ENCODE measurements at regions not wholly inside any gene's neighbourhood (a gene's known extent, or its start where the extent isn't known, plus 50 kb on each side); places are given as distances from the start of the nearest gene placed in this dataset.

DNA sequence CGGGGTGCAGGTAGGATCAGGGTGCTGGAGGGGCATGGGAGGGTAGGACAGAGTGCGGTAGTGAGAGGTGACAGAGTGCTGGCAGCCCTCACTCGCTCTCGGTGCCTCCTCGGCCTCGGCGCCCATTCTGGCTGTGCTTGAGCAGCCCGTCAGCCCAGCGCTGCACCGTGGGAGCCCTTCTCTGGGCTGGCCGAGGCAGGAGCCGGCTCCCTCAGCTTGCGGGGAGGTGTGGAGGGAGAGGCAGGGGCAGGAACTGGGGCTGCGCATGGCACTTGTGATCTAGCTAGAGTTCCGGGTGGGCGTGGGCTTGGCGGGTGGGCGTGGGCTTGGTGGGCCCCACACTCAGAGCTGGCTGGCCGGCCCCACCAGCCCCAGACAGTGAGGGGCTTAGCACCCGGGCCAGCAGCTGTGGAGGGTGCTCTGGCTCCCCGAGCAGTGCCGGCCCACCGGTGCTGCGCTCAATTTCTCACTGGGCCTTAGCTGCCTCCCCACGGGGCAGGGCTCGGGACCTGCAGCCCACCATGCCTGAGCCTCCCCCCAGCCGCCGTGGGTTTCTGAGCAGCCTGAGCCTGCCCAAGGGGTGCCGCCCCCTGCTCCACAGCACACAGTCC is 112.8 kb upstream of the DUSP22 start:
- in situ Hi-C loops (cut with HindIII; ENCODE audit: low sequenced_read_pairs): no loop called here

DNA sequence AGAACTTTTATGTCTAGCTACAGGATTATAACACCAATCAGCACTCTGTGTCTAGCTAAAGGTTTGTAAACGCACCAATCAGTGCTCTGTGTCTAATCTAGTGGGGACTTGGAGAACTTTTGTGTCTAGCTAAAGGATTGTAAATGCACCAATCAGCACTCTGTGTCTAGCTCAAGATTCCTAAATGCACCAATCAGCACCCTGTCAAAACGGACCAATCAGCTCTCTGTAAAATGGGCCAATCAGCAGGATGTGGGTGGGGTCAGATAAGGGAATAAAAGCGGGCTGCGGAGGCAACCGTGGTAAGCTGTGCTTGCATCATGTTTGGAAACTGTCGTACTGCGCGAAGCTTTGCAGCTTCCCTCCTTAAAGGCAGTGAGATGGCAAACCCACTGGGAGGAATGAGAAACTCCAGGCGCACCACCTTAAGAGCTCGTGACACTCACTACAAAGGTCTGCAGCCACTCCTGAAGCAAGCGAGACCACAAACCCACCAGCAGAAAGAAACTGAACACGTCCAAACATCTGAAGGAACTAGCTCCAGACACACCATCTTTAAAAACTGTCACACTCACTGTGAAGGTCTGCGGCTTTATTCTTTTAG is 112.1 kb upstream of the DUSP22 start:
- in situ Hi-C loops (cut with HindIII; ENCODE audit: low sequenced_read_pairs): loop anchor here (5.0 kb wide), 1 partner anchor 52 kb away; no protein-coding TSS in a partner anchor

DNA sequence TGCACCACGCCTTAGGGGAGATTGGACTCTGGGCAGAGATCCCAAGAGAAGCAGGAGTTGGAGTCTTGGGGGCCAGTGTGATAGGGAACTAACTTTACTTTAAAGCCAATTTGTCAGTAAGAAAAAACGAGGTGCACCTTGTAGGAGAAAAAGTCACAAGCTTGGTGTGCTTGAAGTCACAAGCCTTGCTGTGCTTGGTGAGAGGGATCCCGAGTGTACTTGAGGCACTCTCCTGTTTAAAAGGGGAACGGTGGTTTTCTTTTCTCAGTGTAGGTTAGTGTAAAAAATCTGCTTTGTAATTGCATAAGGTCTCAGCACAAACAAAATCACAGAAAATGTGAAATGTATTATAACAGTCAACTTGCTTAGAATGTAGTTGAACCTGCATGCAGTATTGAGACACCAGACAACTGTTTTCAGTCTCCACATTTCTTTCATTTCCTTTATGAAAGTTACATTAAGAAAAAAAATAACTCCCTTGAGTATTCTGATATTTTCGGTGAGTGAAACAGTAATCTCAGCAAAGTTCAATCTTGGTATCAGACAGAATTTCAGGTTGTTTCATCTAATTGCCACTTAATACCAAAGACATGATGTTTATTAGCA is 111.1 kb upstream of the DUSP22 start:
- in situ Hi-C loops (cut with HindIII; ENCODE audit: low sequenced_read_pairs): loop anchor here (5.0 kb wide), 1 partner anchor 51 kb away; no protein-coding TSS in a partner anchor

DNA sequence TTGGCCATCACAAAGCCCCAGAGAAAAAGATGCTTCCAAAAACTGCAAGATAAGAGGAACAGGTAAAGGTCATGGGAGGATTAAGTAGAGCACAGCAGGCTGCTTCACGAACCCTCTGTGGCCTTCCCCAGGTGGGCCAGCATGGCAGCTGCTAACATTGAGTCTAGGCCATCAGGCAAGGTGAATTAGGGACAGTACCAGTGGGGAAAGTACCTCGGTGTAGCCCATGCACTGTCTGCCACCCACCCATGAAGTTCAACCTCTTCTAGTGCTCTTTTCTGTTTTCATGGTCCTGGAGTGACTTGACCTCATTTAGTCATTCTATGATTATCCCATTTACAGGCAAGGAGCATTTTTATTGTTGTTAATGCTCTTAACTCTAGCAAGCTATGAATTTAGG is 108.6 kb upstream of the DUSP22 start:
- in situ Hi-C loops (cut with HindIII; ENCODE audit: low sequenced_read_pairs): loop anchor here (5.0 kb wide), 1 partner anchor 49 kb away; no protein-coding TSS in a partner anchor

DNA sequence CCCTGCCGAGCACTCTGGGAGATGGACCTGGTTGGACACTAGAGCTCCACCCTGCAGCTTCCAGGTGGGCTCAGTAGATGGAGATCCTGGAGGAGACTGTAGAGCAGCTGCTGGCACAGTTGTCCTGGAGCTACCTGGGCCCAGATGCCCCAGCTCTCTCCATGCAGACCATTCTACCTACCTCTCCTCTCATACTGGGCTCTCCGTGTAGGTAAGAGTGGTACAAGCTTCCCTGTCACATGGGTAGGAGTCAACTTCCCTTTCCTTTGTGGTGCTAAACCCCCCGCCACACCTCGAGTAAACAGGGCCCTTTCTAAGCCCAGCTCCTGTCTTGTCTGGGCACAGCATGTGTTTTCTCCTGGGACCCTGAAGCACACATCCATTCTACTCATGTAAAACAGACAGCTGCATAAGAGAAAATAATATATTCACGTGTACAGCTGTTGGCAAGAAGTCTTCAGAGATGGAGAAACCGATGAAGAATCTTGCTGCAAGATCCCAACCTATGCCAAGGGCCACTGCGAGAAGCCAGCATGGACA is 108.1 kb upstream of the DUSP22 start:
- in situ Hi-C loops (cut with HindIII; ENCODE audit: low sequenced_read_pairs): loop anchor here (5.0 kb wide), 1 partner anchor 48 kb away; no protein-coding TSS in a partner anchor

DNA sequence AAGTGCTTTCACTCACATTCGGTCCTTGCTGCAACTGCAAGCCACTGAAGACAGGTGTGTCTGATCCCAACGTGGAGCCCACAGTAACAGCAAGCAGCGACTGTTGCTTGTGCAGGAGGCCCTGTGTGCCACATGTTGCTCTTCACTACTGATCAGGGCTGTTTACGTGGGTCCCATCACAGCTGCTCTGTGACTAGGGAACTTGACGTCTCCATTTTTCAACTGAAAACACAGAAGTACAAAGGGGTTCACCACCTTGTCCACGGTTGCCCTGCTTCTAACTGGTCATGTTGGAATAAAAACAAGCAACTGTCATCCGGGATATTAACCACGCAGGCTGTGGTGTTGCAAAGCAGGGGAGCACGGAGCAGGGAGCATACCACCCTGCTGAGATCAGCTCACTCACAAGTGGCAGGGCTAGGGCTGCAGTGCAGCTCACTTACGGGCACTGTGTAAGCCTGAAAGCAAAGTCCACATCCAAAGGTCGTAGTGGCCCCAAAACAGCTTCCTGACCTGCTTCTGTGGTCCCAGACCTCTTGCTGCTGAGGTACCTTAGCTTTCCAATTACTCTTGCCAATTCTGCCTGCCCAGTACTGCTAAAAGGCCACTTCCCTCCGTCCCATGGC is 105.8 kb upstream of the DUSP22 start:
- in situ Hi-C loops (cut with HindIII; ENCODE audit: low sequenced_read_pairs): no loop called here

DNA sequence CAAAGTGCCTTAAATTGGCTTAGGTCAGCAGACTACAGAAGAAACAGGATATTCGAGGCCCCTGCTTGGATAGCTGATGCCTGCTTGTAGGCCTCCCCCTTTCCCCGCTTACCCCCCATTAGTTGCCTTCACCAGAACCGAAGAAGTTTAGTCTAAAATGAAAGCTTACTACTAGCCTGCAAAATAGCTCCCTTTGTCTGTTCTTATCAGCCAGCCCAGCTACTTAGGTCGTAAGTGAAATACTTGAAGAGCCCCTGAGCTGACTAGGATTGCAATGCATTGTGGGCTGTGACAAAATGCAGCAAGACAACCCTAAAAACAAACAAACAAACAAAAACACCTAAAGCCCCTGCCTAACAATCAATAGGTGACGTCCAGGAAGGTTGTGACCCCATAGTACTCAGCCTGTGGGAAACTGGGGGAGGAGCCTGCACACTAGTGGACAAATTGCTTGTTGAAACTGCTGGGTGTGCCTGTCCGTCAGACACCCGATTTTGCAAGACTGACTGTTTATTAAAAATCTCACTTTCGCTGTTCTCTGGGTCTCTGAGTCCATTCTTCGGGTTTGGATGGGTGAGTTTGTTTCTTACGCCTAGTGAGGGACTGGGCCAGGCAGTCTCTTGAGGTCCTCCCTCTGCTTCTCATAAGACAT is 105.0 kb upstream of the DUSP22 start:
- in situ Hi-C loops (cut with HindIII; ENCODE audit: low sequenced_read_pairs): no loop called here

DNA sequence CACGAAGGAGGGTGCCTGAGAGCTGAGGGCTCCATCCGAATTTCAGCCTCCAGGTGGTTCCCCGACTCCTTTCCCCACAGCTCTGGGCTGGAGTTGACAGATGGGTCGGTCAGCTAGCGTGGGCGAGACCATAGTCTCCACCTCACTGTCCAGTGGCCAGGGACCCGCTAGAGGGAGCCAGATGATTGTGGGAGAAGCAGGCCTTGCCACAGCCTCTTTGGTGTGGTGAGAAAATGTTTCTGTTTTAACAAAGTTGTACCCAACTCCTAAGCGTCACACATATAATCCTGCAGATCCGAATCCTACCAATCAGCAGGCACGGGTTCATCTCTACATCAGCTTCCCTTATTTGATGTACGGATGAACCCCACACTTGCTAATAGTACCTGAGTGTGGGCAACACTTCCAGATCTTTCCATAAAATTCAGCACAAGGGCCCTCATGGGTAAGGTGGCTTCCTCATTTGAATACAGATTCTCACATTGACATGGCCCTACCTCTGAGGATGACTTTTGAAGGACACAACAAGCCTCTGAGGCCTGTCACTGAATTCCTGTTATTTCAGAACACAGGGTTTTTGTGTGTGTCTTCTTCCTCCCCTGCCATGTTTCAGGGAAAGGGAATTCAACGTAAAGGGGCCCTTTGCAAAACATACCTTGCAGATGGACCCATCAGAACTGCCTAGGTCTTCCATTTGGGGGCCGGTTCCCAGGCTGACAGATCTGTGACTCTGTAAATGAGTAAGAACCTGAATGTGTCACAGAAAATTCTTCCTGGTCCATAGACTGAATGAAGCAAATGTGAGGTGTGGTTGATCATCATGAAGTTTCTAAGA is 103.2 kb upstream of the DUSP22 start:
- in situ Hi-C loops (cut with HindIII; ENCODE audit: low sequenced_read_pairs): no loop called here

DNA sequence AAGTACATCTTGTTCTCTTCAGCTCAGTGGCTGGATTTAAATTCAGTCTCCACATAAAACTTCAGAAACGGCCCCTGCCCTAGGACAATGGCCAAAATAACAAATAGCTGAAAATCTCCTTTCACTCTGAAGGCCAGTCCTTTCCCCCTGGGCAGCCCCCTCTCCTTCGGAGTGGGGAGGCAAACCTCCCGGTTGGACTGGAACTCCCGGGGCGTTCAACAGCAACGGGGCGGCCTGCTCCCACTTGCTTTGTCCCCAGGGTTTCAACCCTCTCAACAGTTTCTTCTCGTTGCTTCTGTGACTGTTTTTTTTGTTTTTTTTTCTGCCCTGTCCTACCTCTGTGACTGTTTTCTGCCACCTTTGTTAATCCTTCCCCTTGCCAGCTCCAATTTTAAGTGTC is 102.6 kb upstream of the DUSP22 start:
- in situ Hi-C loops (cut with HindIII; ENCODE audit: low sequenced_read_pairs): no loop called here

DNA sequence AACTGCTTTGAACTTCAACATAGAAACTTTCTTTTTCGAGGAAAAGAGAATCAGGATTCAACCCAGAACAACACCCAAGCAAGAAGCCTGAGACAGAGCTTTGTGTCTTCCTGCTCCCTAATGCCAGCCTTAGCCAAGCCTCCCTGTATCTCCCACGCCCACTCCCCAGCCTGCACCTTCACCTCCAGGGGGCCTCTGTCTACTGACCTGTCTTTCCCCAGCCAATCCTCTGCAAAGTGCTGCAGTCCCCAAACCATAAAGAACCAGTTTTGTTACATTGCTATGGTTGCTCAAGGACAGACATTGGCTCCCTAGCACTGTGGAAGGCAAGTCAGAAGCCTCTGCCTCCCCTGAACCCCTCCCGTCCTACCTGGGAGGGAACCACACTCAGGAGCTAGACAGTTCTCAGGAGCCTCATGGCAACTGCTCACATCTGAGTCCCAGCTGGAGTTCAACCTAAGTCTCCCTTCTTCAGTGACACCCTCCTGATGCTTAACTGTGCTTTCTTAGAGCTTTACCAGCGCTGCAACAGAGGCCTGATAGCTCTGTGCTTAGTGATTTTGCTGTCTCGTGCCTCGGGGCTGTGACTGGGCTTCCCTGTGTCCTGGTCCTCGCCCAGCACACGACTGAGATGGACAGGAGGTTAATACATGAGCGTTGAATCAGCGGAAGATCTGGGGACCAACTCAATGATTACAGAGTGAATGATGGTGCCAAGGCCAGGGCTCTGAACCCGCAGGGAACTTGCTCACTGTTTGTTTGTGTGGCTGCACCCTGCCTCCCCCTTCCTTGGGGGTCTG is 101.5 kb upstream of the DUSP22 start:
- in situ Hi-C loops (cut with HindIII; ENCODE audit: low sequenced_read_pairs): no loop called here

DNA sequence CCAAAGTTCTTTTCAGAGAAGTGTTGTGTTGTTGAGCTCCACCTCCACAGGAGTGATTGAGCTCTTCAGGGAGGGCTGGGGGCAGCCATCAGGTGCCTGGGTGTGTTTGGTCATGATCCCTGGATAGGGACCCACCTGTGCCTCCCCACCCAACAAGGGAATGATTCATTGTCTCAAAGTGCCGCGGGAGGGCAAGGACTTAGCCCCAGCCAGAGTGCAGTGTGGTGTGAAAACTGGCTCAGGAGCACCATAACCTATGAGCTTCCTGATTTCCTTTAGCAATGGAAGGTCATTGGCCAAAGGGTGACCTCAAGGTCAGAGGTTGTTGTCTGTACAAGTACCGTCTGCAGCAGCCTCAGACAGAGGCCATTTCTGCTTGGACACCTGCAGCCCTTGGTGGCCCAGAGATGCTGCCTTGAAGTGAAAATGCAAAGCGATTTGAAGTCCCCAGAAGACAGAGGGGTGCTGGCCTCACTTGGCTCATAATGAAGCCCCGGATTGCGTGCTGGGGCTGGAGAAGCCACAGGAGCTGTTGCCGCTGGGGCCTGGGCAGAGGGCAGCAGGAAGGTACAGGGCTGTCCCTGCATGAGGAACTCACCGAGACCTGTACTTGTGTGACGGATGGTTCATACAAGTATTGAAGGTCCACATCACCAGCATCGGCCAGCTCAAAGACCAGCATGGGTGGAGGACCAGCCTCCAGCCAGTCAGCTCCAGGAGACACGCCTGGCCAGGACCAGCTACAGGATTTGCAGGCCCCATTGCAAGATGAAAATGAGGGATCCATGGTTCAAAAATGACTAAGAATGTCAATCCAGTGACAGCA is 100.6 kb upstream of the DUSP22 start:
- in situ Hi-C loops (cut with HindIII; ENCODE audit: low sequenced_read_pairs): no loop called here

DNA sequence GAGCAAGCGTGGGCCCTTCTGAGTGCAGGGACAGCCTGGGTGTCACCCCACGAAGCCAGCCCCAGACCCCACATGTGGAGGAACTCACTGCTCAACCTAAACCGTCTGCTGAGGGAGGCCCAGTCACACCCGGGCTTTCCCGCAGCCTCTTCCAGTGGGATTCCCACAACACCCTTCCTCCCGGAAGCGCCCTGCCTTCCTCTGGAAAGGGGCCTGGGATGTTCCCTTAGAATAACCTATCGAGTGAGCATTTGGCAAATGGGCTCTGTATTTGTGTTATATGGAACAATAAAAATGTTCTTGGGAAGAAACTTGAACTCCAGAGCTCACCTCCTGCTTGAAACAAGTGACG is 100.0 kb upstream of the DUSP22 start:
- in situ Hi-C loops (cut with HindIII; ENCODE audit: low sequenced_read_pairs): no loop called here

DNA sequence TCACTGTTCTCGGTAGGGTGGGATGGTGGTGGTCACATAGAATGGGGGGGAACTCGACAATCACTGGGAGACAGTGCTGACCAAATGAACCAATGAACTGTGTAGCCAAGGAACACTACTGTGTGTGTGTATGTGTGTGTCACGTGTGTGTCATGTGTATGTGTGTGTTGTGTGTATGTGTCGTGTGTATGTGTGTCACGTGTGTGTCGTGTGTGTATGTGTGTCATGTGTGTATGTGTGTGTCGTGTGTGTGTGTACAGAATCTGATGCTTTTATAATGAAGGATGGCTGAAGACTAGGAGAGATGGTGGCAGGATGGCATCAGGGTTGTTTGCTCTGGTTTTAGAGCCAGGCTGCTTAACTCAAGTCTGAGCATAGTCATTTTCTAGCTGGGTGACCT is 99.1 kb upstream of the DUSP22 start:
- in situ Hi-C loops (cut with HindIII; ENCODE audit: low sequenced_read_pairs): no loop called here

DNA sequence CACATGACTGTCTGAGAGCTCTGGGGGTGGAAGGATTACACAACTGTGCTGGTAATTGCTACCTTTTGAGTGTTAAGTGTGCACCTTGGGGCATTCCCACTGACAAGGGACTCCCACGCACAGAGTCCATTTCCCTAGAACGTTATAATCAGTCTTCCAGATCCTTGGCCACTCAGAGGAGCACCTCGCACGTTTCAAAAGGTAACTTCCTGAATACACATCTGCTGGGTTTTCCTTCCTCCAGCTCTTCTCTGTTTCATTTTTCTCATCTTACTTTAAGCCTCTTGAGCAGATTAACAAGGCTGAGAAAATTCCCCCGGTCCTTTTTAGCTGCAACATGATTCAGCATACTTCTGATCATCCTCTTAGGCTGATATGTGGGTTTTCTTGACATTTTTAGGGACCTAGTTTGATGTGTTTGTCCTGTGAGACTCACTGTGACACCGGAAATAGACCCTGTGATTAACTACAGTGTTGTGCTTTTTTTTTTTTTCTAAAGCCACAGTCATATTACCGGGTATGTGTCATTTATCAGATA is 98.4 kb upstream of the DUSP22 start:
- in situ Hi-C loops (cut with HindIII; ENCODE audit: low sequenced_read_pairs): no loop called here

DNA sequence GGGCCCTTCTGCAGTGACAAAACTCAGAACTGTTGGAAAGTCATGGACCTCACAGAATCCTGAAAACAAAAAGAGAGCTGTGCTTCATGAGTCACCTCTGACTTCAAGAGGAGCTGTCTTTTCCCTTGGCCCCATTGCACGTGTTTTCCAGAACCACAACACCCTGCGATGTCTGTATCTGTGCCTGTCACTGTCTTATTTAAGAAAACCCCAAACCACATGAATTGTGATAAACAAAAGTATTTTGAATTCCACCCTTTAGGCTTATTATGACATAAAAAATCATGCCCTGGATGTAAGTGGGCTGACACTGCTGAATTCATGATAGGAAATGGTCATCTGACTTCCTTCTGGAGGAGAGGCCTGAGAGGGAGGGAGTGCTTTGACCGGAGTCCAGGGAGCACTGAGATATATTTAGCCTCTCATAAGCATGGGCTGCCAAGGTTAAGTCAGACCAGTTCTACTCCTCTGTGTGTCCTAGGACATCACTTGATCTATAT is 96.4 kb upstream of the DUSP22 start:
- in situ Hi-C loops (cut with HindIII; ENCODE audit: low sequenced_read_pairs): no loop called here

DNA sequence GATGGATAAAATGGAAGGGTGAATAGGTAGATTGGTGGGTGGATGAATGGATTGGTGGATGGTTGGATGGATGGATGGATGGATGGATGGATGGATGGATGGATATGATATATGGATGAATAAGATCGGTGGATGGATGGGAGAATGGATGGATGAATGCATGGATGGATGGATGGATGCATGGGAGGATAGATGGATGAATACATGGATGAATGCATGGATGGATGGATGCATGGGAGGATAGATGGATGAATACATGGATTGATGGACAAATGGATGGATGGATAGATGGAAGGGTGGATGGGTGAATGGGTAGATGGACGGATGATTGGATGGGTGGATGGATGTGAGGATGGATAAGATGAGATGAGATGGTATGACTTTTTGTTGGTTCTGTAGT is 95.7 kb upstream of the DUSP22 start:
- in situ Hi-C loops (cut with HindIII; ENCODE audit: low sequenced_read_pairs): no loop called here

DNA sequence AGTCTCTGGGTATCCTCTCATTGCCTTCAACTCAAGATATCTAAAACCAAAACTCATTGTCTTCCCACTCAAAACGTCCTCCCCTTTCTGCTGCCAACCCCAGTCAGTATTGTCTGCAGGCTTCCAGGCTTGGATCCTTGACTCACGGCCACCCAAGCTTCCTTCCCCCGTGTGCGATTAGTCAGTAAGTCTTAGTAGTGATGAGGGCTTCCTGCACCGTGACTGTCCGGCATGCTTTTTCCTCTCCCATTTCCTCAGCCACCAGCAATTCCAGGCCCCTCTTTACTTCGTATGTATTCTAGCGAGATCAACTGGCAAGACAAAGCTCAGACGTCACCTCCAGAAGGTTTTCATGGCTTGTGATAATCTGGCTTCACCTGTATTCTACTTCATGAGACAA is 88.6 kb upstream of the DUSP22 start:
- in situ Hi-C loops (cut with HindIII; ENCODE audit: low sequenced_read_pairs): no loop called here

DNA sequence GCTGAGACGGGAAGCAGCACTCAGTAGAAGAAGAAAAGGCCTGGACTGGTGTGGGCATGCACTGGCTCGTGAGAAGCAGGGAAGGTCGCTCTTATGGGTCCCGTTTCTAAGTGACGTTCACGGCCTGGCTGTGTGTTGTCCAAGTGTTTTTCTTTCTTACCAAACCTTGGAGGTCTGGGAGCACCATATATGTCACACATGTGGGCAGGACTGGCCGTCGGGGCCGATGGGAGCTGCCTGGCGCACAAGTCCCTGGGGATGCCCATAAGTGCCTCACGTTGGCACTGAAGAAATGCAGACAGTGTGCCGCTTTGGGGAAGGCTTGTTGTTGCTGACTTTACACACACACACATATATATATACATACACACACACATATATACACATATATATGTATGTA is 86.0 kb upstream of the DUSP22 start:
- in situ Hi-C loops (cut with HindIII; ENCODE audit: low sequenced_read_pairs): no loop called here

Measured in endothelial cell of hepatic sinusoid (primary cell).